Fibroblast of villous mesenchyme (primary cell): ENCODE measurements at regions not wholly inside any gene's neighbourhood (a gene's known extent, or its start where the extent isn't known, plus 50 kb on each side); places are given as distances from the start of the nearest gene placed in this dataset. TPM values are rescaled to one million over a fixed set of nuclear protein-coding genes. Genes with fewer than 3 reads are reported as not detected.

ENCODE experiments used
- DNase-seq: peaks from one replicate; pipeline ENCODE4 v3.0.0-alpha.2; 2010; ENCODE audit warnings: low read depth
- H3K4me3 ChIP-seq: 2 replicates; pipeline ENCODE4 v1.5.1; 2011; ENCODE audit warnings: low read depth, mild to moderate bottlenecking, low read length
- small RNA-seq: library from RNA; depleted of rRNA; stranded (forward); fragments of <200 nt; gene quantifications from one replicate; pipeline ENCODE3, GENCODE V24; 2012
- TF ChIP-seq, protein P1 (sequence below): IDR thresholded peaks from 2 replicates; pipeline ENCODE4 v1.5.1; 2012; ENCODE audit warnings: low read depth, mild to moderate bottlenecking, low read length; ENCODE audit not compliant: insufficient read depth

DNA sequence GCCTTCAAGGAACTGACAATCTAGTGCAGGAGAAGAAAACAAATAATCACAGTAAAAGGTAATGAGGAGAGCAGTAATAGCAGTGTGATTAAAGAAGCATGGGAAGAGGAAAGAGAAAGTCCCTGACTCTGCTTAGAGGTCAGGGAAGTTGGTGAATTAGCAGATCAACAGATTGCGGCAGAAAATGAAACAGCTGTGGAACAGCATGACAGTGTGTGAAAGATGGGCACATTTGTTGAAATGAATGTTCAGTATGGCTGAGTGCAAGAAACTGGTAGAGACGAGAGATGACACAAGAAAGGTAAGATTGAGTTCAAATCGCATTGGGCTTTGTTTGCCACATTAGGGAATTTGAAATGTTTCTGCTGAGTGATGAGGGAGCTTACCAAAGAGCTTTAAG, 63.7 kb upstream of the RASSF8 start:
- H3K4me3 ChIP-seq, result no peak overlapping the region
- DNase-seq, result no peak

DNA sequence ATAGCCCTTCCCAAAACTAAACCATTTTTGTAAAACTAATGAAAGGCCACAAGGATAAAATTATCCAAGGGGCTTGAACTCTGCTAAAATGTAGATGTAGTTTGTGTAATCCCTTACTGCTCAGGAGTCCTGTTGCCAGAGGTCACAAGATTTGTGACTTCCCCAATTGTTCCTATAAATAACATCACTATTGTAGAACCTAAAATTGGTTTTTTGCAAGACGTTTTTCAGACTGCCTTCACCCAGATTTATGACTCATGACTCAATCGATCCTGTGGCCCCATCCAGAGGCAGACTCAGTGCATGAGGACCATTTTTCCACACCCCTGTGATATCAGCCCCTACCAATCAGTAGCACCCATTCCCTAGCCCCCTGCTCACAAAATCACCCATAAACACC, 61.5 kb upstream of the RASSF8 start:
- H3K4me3 ChIP-seq, result no peak overlapping the region
- no peak for DNase-seq
- TF ChIP-seq, protein P1, sequence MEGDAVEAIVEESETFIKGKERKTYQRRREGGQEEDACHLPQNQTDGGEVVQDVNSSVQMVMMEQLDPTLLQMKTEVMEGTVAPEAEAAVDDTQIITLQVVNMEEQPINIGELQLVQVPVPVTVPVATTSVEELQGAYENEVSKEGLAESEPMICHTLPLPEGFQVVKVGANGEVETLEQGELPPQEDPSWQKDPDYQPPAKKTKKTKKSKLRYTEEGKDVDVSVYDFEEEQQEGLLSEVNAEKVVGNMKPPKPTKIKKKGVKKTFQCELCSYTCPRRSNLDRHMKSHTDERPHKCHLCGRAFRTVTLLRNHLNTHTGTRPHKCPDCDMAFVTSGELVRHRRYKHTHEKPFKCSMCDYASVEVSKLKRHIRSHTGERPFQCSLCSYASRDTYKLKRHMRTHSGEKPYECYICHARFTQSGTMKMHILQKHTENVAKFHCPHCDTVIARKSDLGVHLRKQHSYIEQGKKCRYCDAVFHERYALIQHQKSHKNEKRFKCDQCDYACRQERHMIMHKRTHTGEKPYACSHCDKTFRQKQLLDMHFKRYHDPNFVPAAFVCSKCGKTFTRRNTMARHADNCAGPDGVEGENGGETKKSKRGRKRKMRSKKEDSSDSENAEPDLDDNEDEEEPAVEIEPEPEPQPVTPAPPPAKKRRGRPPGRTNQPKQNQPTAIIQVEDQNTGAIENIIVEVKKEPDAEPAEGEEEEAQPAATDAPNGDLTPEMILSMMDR, result no peak

More for the DNA sequence above, 63.7 kb upstream of the RASSF8 start:
- TF ChIP-seq, protein P1, result no peak

DNA sequence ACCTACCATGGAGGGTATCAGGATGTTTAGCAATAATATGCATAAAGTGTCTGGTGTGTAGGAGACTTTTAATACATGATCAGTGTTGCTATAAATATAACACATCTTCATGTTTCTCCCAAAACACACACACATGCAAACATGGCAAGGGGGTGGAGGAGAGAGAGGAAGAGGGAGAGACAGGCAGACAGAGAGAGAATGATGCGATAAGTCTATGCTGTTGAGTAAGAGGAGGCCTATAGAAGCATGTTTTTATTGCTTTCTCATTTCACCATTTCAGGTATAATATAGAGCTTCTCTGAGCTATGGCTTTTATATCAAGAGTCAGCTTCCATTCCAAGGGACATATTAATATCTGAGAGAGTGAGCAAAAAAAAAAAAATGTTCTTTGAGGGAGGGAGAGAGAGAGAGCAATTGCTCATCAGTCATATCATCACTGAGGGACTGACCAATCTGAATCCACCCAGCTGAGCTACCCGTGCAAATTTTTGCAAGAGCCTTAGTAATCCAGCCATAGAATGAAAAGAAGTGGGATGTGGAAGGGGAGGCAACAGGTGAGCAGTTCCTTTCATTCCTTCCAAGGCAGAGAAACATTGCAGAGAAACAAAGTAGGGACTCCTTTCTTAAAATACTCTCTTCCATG, 54.8 kb upstream of the RASSF8 start:
- TF ChIP-seq, protein P1, result no peak
- H3K4me3 ChIP-seq, result no peak overlapping the region
- no peak for DNase-seq

DNA sequence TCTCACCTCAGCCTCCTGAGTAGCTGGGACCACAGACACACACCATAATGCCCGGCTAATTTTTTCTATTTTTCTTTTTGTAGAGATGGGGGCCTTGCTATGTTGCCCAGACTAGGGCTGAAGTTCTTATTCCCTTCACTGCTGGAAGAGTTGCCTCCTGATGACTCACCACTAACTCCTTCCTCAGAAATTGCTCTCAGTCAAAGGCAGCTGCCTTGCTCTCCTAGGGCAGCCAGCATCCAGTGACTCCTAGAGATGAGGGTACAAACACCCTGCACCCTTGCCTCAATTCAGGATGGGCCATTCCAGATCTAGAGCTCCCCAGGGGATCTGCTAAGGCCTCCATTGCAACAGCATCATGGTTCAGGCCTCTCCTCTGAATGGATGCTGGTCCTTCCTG, 54.0 kb upstream of the RASSF8 start:
- TF ChIP-seq, protein P1, result no peak
- no peak overlapping the region for H3K4me3 ChIP-seq
- no peak for DNase-seq

DNA sequence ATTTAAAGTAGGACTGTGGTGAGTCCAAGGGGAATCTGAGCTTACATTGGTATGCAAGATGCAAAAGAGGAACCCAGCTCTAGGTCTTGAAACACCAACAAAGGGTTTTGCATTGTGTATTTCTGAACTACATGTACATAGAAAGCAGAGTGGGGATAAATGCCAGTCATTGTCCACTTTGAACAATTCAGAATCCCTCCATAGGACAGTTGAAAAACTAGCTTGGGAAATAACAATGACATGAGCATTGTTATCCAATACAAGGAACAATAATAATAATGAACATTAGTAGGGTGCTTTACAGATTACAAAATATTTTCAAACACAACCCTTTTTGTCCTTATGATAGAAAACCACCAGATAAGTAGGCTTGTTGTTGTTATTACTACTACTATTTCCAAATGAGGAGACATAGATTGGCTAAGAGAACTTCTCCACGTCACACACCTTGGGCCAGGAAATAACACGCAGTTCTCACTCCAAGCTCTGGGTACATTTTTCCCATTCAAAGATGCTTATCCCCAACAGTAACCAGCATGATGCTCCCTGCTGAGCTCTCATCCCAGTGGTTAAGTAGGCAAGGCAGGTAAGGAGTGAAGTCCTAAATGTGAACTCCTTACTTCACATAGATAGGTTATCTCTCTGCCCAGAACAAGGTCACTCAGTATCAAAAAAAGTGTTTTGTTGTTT, 51.7 kb upstream of the RASSF8 start:
- H3K4me3 ChIP-seq, result no peak overlapping the region
- TF ChIP-seq, protein P1, result no peak
- DNase-seq, result no peak

Small RNAs in the stretch of these regions (small RNA-seq; reads per million reads assigned to genes)
- gene RN7SKP262, result not detected
